KMS-11 (cell line): ENCODE measurements at regions not wholly inside any gene's neighbourhood (a gene's known extent, or its start where the extent isn't known, plus 50 kb on each side); places are given as distances from the start of the nearest gene placed in this dataset.

Experiments used
- H2AFZ ChIP-seq: fragments of 200-600 bp; sonication (generic); 2 replicates; pipeline ENCODE4 v1.6.1; 2016; ENCODE audit warnings: antibody characterized with exemption, mixed run types, low read depth
- H3K27ac ChIP-seq: fragments of 200-600 bp; sonication (generic); 2 replicates; pipeline ENCODE4 v1.6.1; 2016; ENCODE audit warnings: mild to moderate bottlenecking, mixed run types
- H3K27me3 ChIP-seq: fragments of 200-600 bp; sonication (generic); 2 replicates; pipeline ENCODE4 v1.6.1; 2017; ENCODE audit warnings: mild to moderate bottlenecking, low read depth, mixed run types, moderate library complexity; ENCODE audit not compliant: insufficient read depth
- H3K36me3 ChIP-seq: fragments of 200-600 bp; sonication (generic); 2 replicates; pipeline ENCODE4 v1.6.1; 2017; ENCODE audit warnings: mild to moderate bottlenecking, mixed run types; ENCODE audit not compliant: insufficient read depth
- H3K4me1 ChIP-seq: fragments of 200-600 bp; sonication (generic); 2 replicates; pipeline ENCODE4 v1.6.1; 2016; ENCODE audit warnings: mild to moderate bottlenecking, low read depth, mixed run types; ENCODE audit not compliant: poor library complexity, severe bottlenecking
- H3K4me2 ChIP-seq: fragments of 200-600 bp; sonication (generic); 2 replicates; pipeline ENCODE4 v1.7.0; 2016; ENCODE audit warnings: mild to moderate bottlenecking, mixed run types
- H3K4me3 ChIP-seq: fragments of 200-600 bp; sonication (generic); IDR thresholded peaks from 2 replicates; pipeline ENCODE4 v1.6.1; 2017; ENCODE audit warnings: low read depth, low read length, mixed read lengths; ENCODE audit not compliant: insufficient read depth
- H3K79me2 ChIP-seq: fragments of 200-600 bp; sonication (generic); 2 replicates; pipeline ENCODE4 v1.6.1; 2016; ENCODE audit warnings: low read depth, mixed run types; ENCODE audit not compliant: insufficient read depth
- H3K9ac ChIP-seq: fragments of 200-600 bp; sonication (generic); 2 replicates; pipeline ENCODE4 v1.6.1; 2016; ENCODE audit warnings: mild to moderate bottlenecking, mixed run types
- H4K20me1 ChIP-seq: fragments of 200-600 bp; sonication (generic); 2 replicates; pipeline ENCODE4 v1.6.1; 2016; ENCODE audit warnings: mild to moderate bottlenecking, mixed run types; ENCODE audit not compliant: insufficient read depth
- CTCF ChIP-seq: fragments of 200-600 bp; sonication (generic); conservative IDR thresholded peaks from 2 replicates; pipeline ENCODE4 v1.6.1; 2017; ENCODE audit warnings: low read depth, mild to moderate bottlenecking, antibody characterized with exemption, low read length, moderate library complexity, mixed read lengths

GRCh38 chr15:69525543-69525942, 72.9 kb downstream of the RPLP1 start:
- no peak overlapping the region for H3K4me2 ChIP-seq

GRCh38 chr15:69526081-69527061, 73.8 kb downstream of the RPLP1 start:
- H3K36me3 ChIP-seq, result no peaks in the 10 kb centered on the region
- no peak overlapping the region for H2AFZ ChIP-seq
- H3K4me3 ChIP-seq, result no peak overlapping the region
- H3K4me2 ChIP-seq, result no peak overlapping the region
- H3K79me2 ChIP-seq, result no peaks in the 10 kb centered on the region
- H3K4me1 ChIP-seq, result no peaks in the 10 kb centered on the region
- no peak overlapping the region for H3K27ac ChIP-seq
- no peaks in the 10 kb centered on the region for H4K20me1 ChIP-seq
- H3K27me3 ChIP-seq, result no peaks in the 10 kb centered on the region
- no peak overlapping the region for H3K9ac ChIP-seq
- no peak for TF ChIP-seq CTCF

More at GRCh38 chr15:69525543-69525942, 72.9 kb downstream of the RPLP1 start:
- TF ChIP-seq CTCF, result no peak
- Histone ChIP-seq H3K27ac (no peak overlapping the region), H3K4me1 (no peaks in the 10 kb centered on the region), H3K79me2 (no peaks in the 10 kb centered on the region), H2AFZ (no peak overlapping the region), H3K36me3 (no peaks in the 10 kb centered on the region), H4K20me1 (no peaks in the 10 kb centered on the region), H3K9ac (no peak overlapping the region), H3K27me3 (no peaks in the 10 kb centered on the region), H3K4me3 (no peak overlapping the region)

GRCh38 chr15:69529141-69529540, 76.5 kb downstream of the RPLP1 start:
- Histone ChIP-seq H3K9ac (no peak overlapping the region), H3K79me2 (no peaks in the 10 kb centered on the region), H3K27me3 (no peaks in the 10 kb centered on the region), H3K4me1 (no peaks in the 10 kb centered on the region), H2AFZ (no peak overlapping the region), H3K27ac (no peak overlapping the region), H3K36me3 (no peaks in the 10 kb centered on the region), H3K4me2 (no peak overlapping the region), H3K4me3 (no peak overlapping the region), H4K20me1 (no peaks in the 10 kb centered on the region)
- TF ChIP-seq CTCF, result no peak

GRCh38 chr15:69529961-69530633, 77.5 kb downstream of the RPLP1 start:
- H3K36me3 ChIP-seq, result no peaks in the 10 kb centered on the region
- H3K27me3 ChIP-seq, result no peaks in the 10 kb centered on the region
- H3K4me2 ChIP-seq, result no peak overlapping the region
- no peaks in the 10 kb centered on the region for H3K79me2 ChIP-seq
- no peak overlapping the region for H3K9ac ChIP-seq
- TF ChIP-seq CTCF, result no peak
- no peak overlapping the region for H3K4me3 ChIP-seq
- no peak overlapping the region for H2AFZ ChIP-seq
- H4K20me1 ChIP-seq, result no peaks in the 10 kb centered on the region
- no peaks in the 10 kb centered on the region for H3K4me1 ChIP-seq
- no peak overlapping the region for H3K27ac ChIP-seq
